ENCODE measurements at regions not wholly inside any gene's neighbourhood (a gene's known extent, or its start where the extent isn't known, plus 50 kb on each side); places are given as distances from the start of the nearest gene placed in this dataset.

GRCh38 chr21:25029580-25029979, 577.7 kb downstream of the MRPL39 start:
- Histone ChIP-seq H3K4me2 (replicated peaks; ENCODE audit: low read depth, low read length, poor library complexity, severe bottlenecking) (no peak overlapping the region), H3K27ac (ENCODE audit: low read length in 2 of 2) (no peak overlapping the region), H2AFZ (ENCODE audit: insufficient read depth, low read depth, low read length, poor library complexity, severe bottlenecking) (no peak overlapping the region), H3K36me3 (replicated peaks in 1 of 2; ENCODE audit: control extremely low read depth in 1 of 2, control insufficient read depth in 1 of 2, extremely low read depth in 1 of 2, insufficient read depth in 2 of 2, low read length in 1 of 2) (no peaks in the 10 kb centered on the region), H3K27me3 (replicated peaks in 1 of 4; ENCODE audit: control extremely low read depth in 1 of 4, control insufficient read depth in 3 of 4, insufficient read depth in 4 of 4, low read length in 3 of 4) (no peaks in the 10 kb centered on the region), H3K79me2 (ENCODE audit: control insufficient read depth, insufficient read depth, low read length) (no peaks in the 10 kb centered on the region), H3K9ac (ENCODE audit: low read length) (no peak overlapping the region), H3K4me3 (ENCODE audit: control extremely low read depth in 1 of 5, extremely low read depth in 1 of 5, insufficient read depth in 1 of 5, low read depth in 2 of 5, low read length in 4 of 5) (no peak overlapping the region), H3K4me1 (ENCODE audit: control insufficient read depth in 2 of 2, insufficient read depth in 2 of 2, low read length in 2 of 2) (no peaks in the 10 kb centered on the region), H4K20me1 (ENCODE audit: control insufficient read depth, insufficient read depth, low read length, poor library complexity, severe bottlenecking) (no peaks in the 10 kb centered on the region), H3K9me3 (ENCODE audit: control extremely low read depth in 1 of 3, control insufficient read depth in 2 of 3, insufficient read depth in 1 of 3, low read length in 2 of 3) (peaks cover 0 to 10% (median 0%) of the 10 kb centered on the region in 3 donors)
- Mint-ChIP-seq H3K27ac (no peak overlapping the region), H3K4me3 (no peak overlapping the region), H3K27me3 (no peaks in the 10 kb centered on the region), H3K9me3 (ENCODE audit: insufficient read depth) (no peaks in the 10 kb centered on the region), H3K4me1 (peaks cover 4% of the 10 kb centered on the region)
- TF ChIP-seq EZH2 (IDR thresholded peaks at IDR 0.05; ENCODE audit: borderline replicate concordance, insufficient read depth, low read depth, low read length, poor library complexity, severe bottlenecking): no peak
- no peak for TF ChIP-seq CTCF (IDR thresholded peaks at IDR 0.05)
- CTCF ChIA-PET: interaction anchor here (1.6 kb wide), 1 partner anchor 10 kb away, joined by 3 read pairs; no protein-coding TSS in a partner anchor
- no peak for DNase-seq
- 20% methylated on average over 2 of the region's 3 CpGs for WGBS (ENCODE audit: insufficient coverage)
- POLR2A ChIA-PET: no interaction called here
- no peak for ATAC-seq (ENCODE audit: low read depth)
- intact Hi-C loops (cut with micrococcal nuclease): no loop called here

GRCh38 chr21:25025596-25025995, 581.7 kb downstream of the MRPL39 start:
- no peak for DNase-seq
- no peak overlapping the region for H3K4me3 ChIP-seq (ENCODE audit: control extremely low read depth in 1 of 5, extremely low read depth in 1 of 5, insufficient read depth in 1 of 5, low read depth in 2 of 5, low read length in 4 of 5)
- ATAC-seq (ENCODE audit: low read depth): no peak
- Mint-ChIP-seq H3K9me3 (ENCODE audit: insufficient read depth) (no peaks in the 10 kb centered on the region), H3K27me3 (no peaks in the 10 kb centered on the region), H3K4me1 (peaks cover 1% of the 10 kb centered on the region), H3K27ac (no peak overlapping the region), H3K4me3 (no peak overlapping the region)
- H3K4me2 ChIP-seq (replicated peaks; ENCODE audit: low read depth, low read length, poor library complexity, severe bottlenecking): no peak overlapping the region
- POLR2A ChIA-PET: no interaction called here
- no peaks in the 10 kb centered on the region for H3K4me1 ChIP-seq (ENCODE audit: control insufficient read depth in 2 of 2, insufficient read depth in 2 of 2, low read length in 2 of 2)
- intact Hi-C loops (cut with micrococcal nuclease): no loop called here
- H3K9me3 ChIP-seq (ENCODE audit: control extremely low read depth in 1 of 3, control insufficient read depth in 2 of 3, insufficient read depth in 1 of 3, low read length in 2 of 3): peaks cover 0 to 18% (median 0%) of the 10 kb centered on the region in 3 donors
- no peaks in the 10 kb centered on the region for H3K27me3 ChIP-seq (replicated peaks in 1 of 4; ENCODE audit: control extremely low read depth in 1 of 4, control insufficient read depth in 3 of 4, insufficient read depth in 4 of 4, low read length in 3 of 4)
- H3K27ac ChIP-seq (ENCODE audit: low read length in 2 of 2): no peak overlapping the region
- WGBS (ENCODE audit: insufficient coverage): 77% methylated on average over 2 of the region's 2 CpGs
- no peak overlapping the region for H2AFZ ChIP-seq (ENCODE audit: insufficient read depth, low read depth, low read length, poor library complexity, severe bottlenecking)
- H3K9ac ChIP-seq (ENCODE audit: low read length): no peak overlapping the region
- no peaks in the 10 kb centered on the region for H3K79me2 ChIP-seq (ENCODE audit: control insufficient read depth, insufficient read depth, low read length)
- CTCF ChIA-PET: no interaction called here
- no peaks in the 10 kb centered on the region for H4K20me1 ChIP-seq (ENCODE audit: control insufficient read depth, insufficient read depth, low read length, poor library complexity, severe bottlenecking)
- H3K36me3 ChIP-seq (replicated peaks in 1 of 2; ENCODE audit: control extremely low read depth in 1 of 2, control insufficient read depth in 1 of 2, extremely low read depth in 1 of 2, insufficient read depth in 2 of 2, low read length in 1 of 2): no peaks in the 10 kb centered on the region
- TF ChIP-seq CTCF (IDR thresholded peaks at IDR 0.05) (no peak), EZH2 (IDR thresholded peaks at IDR 0.05; ENCODE audit: borderline replicate concordance, insufficient read depth, low read depth, low read length, poor library complexity, severe bottlenecking) (no peak)

Data from B cell (primary cell).